Tibial nerve (tissue), 4 donors: ENCODE measurements at regions not wholly inside any gene's neighbourhood (a gene's known extent, or its start where the extent isn't known, plus 50 kb on each side); places are given as distances from the start of the nearest gene placed in this dataset.
"Not testable (repeated sequence)": the region's sequence is repeated elsewhere in the genome, so short reads cannot be mapped to it uniquely, and the experiment has no call there.

Experiments
- DNase-seq, 2 donors: peaks; one replicate each; pipeline ENCODE4 v3.0.0-alpha.2; 2019; ENCODE audit warnings: low spot score in 2 of 2
- H3K27ac ChIP-seq, 4 donors: fragments of 200-600 bp; sonication (generic) in 3 of 4; one replicate each; pipeline ENCODE4 v1.5.1; 2017 to 2019; ENCODE audit warnings: mild to moderate bottlenecking in 1 of 4
- H3K27me3 ChIP-seq, 2 donors: fragments of 200-600 bp; sonication (generic) in 1 of 2; one replicate each; pipeline versions ENCODE4 v1.5.1 to v1.6.0; 2017 to 2019
- H3K36me3 ChIP-seq, 3 donors: fragments of 200-600 bp; sonication (generic); one replicate each; pipeline ENCODE4 v1.5.1; 2018 to 2019
- H3K4me1 ChIP-seq, 4 donors: fragments of 200-600 bp; sonication (generic) in 3 of 4; one replicate each; pipeline ENCODE4 v1.5.1; 2017 to 2019
- H3K4me3 ChIP-seq, 4 donors: fragments of 200-600 bp; sonication (generic) in 3 of 4; one replicate each; pipeline ENCODE4 v1.5.1; 2017 to 2019; ENCODE audit warnings: mild to moderate bottlenecking in 1 of 4, moderate library complexity in 1 of 4
- H3K9me3 ChIP-seq, 4 donors: fragments of 200-600 bp; sonication (generic) in 3 of 4; one replicate each; pipeline ENCODE4 v1.5.1; 2017 to 2019
- CTCF ChIP-seq, 5 experiments: fragments of 200-600 bp in 3 of 5; fragments of 450-650 bp in 2 of 5; sonication (generic) in 3 of 5; IDR thresholded peaks; one replicate each; pipeline ENCODE4 v1.5.1; 2016 to 2019; ENCODE audit warnings: antibody characterized with exemption in 5 of 5, mild to moderate bottlenecking in 3 of 5, moderate library complexity in 2 of 5
- EP300 ChIP-seq, 2 donors: sonication (generic); formaldehyde crosslinking; IDR thresholded peaks; one replicate each; pipeline ENCODE4 v1.6.1; 2017; ENCODE audit warnings: antibody characterized with exemption in 2 of 2, mild to moderate bottlenecking in 1 of 2
- POLR2A ChIP-seq, 2 donors: fragments of 450-650 bp; IDR thresholded peaks; one replicate each; pipeline ENCODE4 v1.6.1; 2017; ENCODE audit warnings: antibody characterized with exemption in 2 of 2, mild to moderate bottlenecking in 2 of 2, moderate library complexity in 2 of 2
- WGBS, 2 donors: methylation state at CpG; one replicate each; pipeline ENCODE4 v1.1.5; 2018; 5-methylcytosine and 5-hydroxymethylcytosine counted together

GRCh38 chr5:19241690-19242089, 746.3 kb downstream of the CDH18 start:
- peaks cover 0 to 11% (median 0%) of the 10 kb centered on the region in 4 donors for H3K9me3 ChIP-seq
- H3K27me3 ChIP-seq: no peaks in the 10 kb centered on the region
- DNase-seq: no peak
- H3K36me3 ChIP-seq: no peaks in the 10 kb centered on the region
- no peaks in the 10 kb centered on the region for H3K4me1 ChIP-seq
- TF ChIP-seq CTCF (IDR thresholded peaks at IDR 0.05) (no peak), POLR2A (IDR thresholded peaks at IDR 0.05) (no peak), EP300 (IDR thresholded peaks at IDR 0.05) (no peak)
- H3K27ac ChIP-seq: no peak overlapping the region
- H3K4me3 ChIP-seq: no peak overlapping the region
- WGBS, 2 donors: 84 to 89% methylated on average over 1 of the region's 1 CpG

DNA sequence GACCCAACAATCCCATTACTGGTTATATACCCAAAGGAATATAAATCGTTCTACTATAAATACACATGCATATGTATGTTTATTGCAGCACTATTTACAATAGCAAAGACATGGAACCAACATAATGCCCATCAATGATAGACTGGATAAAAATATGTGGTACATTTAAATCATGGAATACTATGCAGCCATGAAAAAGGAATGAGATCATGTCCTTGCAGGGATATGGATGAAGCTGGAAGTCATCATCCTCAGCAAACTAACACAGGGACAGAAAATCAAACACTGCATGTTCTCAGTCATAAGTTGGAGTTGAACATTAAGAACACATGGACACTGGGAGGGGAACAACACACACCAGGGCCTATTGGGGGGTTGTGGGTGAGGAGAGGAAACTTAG, 741.8 kb downstream of the CDH18 start:
- H3K9me3 ChIP-seq: peaks cover 0 to 13% (median 0%) of the 10 kb centered on the region in 4 donors
- H3K4me3 ChIP-seq, H3K27ac ChIP-seq, H3K27me3 ChIP-seq, DNase-seq, H3K36me3 ChIP-seq, H3K4me1 ChIP-seq: not testable (repeated sequence)
- 95 to 97% methylated on average over 1 of the region's 1 CpG for WGBS, 2 donors

- Histone ChIP-seq H3K4me1 (no peaks in the 10 kb centered on the region), H3K9me3 (peaks cover 0 to 13% (median 0%) of the 10 kb centered on the region in 4 donors), H3K27me3 (no peaks in the 10 kb centered on the region), H3K36me3 (no peaks in the 10 kb centered on the region), H3K4me3 (no peak overlapping the region), H3K27ac (no peak overlapping the region)
- WGBS, 2 donors: 90 to 93% methylated on average over 3 of the region's 3 CpGs
- no peak for TF ChIP-seq POLR2A (IDR thresholded peaks at IDR 0.05)
- no peak for TF ChIP-seq EP300 (IDR thresholded peaks at IDR 0.05)
- no peak for TF ChIP-seq CTCF (IDR thresholded peaks at IDR 0.05)
- DNase-seq: no peak
Observed at GRCh38 chr5:19247302-19247701, 740.7 kb downstream of the CDH18 start.

GRCh38 chr5:19256036-19256435, 732.0 kb downstream of the CDH18 start:
- Histone ChIP-seq H3K36me3 (no peaks in the 10 kb centered on the region), H3K9me3 (no peaks in the 10 kb centered on the region), H3K27ac (no peak overlapping the region), H3K27me3 (no peaks in the 10 kb centered on the region), H3K4me1 (no peaks in the 10 kb centered on the region), H3K4me3 (no peak overlapping the region)
- no peak for DNase-seq
- no peak for TF ChIP-seq CTCF (IDR thresholded peaks at IDR 0.05)
- no peak for TF ChIP-seq EP300 (IDR thresholded peaks at IDR 0.05)
- TF ChIP-seq POLR2A (IDR thresholded peaks at IDR 0.05): no peak
- 17 to 38% methylated on average over 1 of the region's 1 CpG for WGBS, 2 donors

DNA sequence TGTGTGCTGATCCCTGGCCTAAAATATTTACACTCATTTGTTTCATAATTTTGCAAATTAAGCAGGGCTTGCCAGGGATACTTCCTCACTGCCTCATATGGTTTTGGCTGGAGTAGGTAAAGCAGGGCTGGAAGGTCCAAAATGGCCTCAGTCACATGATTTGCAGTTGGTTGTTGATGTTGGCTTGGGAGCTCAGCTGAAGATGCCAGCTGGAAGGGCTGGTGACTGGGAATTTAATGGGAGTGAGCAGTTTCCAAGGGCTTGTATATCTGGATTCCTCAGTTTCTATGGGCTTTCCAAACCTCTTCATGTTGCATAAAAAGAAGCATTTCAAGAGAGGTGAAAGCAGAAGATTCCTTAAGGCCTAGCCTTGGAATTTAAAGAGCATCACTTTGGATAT, 729.3 kb downstream of the CDH18 start:
- DNase-seq: no peak
- Histone ChIP-seq H3K9me3 (no peaks in the 10 kb centered on the region), H3K27me3 (no peaks in the 10 kb centered on the region), H3K4me3 (no peak overlapping the region), H3K4me1 (no peaks in the 10 kb centered on the region), H3K36me3 (no peaks in the 10 kb centered on the region), H3K27ac (no peak overlapping the region)
- TF ChIP-seq POLR2A (IDR thresholded peaks at IDR 0.05): no peak
- TF ChIP-seq EP300 (IDR thresholded peaks at IDR 0.05): no peak
- no peak for TF ChIP-seq CTCF (IDR thresholded peaks at IDR 0.05)

DNA sequence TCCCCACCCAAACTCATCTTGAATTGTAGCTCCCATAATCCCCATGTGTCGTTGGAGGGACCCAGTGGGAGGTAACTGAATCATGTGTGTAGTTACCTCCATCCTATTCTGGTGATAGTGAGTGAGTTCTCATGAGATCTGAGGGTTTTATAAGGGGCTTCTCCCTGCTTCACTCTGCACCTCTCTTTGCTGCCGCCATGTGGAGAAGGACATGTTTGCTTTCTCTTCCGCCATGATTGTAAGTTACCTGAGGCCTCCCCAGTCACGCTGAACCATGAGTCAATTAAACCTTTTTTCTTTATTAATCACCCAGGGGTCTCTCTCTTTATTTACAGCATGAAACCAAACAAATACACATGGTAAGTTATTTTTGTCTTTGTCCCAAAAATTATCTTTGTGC, 726.1 kb downstream of the CDH18 start:
- TF ChIP-seq POLR2A (IDR thresholded peaks at IDR 0.05) (no peak), EP300 (IDR thresholded peaks at IDR 0.05) (no peak), CTCF (IDR thresholded peaks at IDR 0.05) (no peak)

More for the DNA sequence above, 726.1 kb downstream of the CDH18 start:
- Histone ChIP-seq H3K27ac (no peak overlapping the region), H3K36me3 (no peaks in the 10 kb centered on the region), H3K27me3 (no peaks in the 10 kb centered on the region), H3K4me1 (no peaks in the 10 kb centered on the region), H3K4me3 (no peak overlapping the region), H3K9me3 (no peaks in the 10 kb centered on the region)
- no peak for DNase-seq
- 91% methylated on average over 4 of the region's 4 CpGs for WGBS, 2 donors
